Dendritic cell treated with granulocyte-macrophage colony-stimulating factor and Interleukin-4, amounts not matched to agents 40 ng/mL and 50 ng/mL, for 4 days (primary cell): ENCODE measurements at regions not wholly inside any gene's neighbourhood (a gene's known extent, or its start where the extent isn't known, plus 50 kb on each side); places are given as distances from the start of the nearest gene placed in this dataset.

Source experiments
- H3K27ac Mint-ChIP-seq: one replicate; pipeline ENCODE4 v1.8.0; 2022; ENCODE audit warnings: mild to moderate bottlenecking, mixed read lengths
- H3K27me3 Mint-ChIP-seq: one replicate; pipeline ENCODE4 v1.8.0; 2022; ENCODE audit warnings: mild to moderate bottlenecking, mixed read lengths
- H3K36me3 Mint-ChIP-seq: one replicate; pipeline ENCODE4 v1.8.0; 2022; ENCODE audit warnings: low read depth, mixed read lengths
- H3K4me1 Mint-ChIP-seq: one replicate; pipeline ENCODE4 v1.8.0; 2022; ENCODE audit warnings: low read depth, mixed read lengths
- H3K4me3 Mint-ChIP-seq: one replicate; pipeline ENCODE4 v1.8.0; 2022; ENCODE audit warnings: mild to moderate bottlenecking, moderate library complexity, mixed read lengths
- H3K9me3 Mint-ChIP-seq: one replicate; pipeline ENCODE4 v1.8.0; 2022; ENCODE audit warnings: mixed read lengths
- intact Hi-C: fragments of 100-400 bp; cut with micrococcal nuclease; formaldehyde crosslinking; loops from one replicate; pipeline ENCODE4 v1.15.0; 2022

GRCh38 chr6:147135211-147135681 lies 69.0 kb upstream of the STXBP5 start:
- intact Hi-C loops, result no loop called here
- Mint-ChIP-seq H3K36me3 (no peaks in the 10 kb centered on the region), H3K4me3 (no peak overlapping the region), H3K9me3 (no peaks in the 10 kb centered on the region), H3K4me1 (peaks cover 6% of the 10 kb centered on the region), H3K27ac (no peak overlapping the region), H3K27me3 (no peaks in the 10 kb centered on the region)

- Mint-ChIP-seq H3K4me1 (peaks cover 6% of the 10 kb centered on the region), H3K4me3 (no peak overlapping the region), H3K9me3 (no peaks in the 10 kb centered on the region), H3K36me3 (no peaks in the 10 kb centered on the region), H3K27ac (no peak overlapping the region), H3K27me3 (no peaks in the 10 kb centered on the region)
- intact Hi-C loops, result no loop called here
Observed at GRCh38 chr6:147136057-147136456, 68.2 kb upstream of the STXBP5 start.

- Mint-ChIP-seq H3K27me3 (no peaks in the 10 kb centered on the region), H3K36me3 (no peaks in the 10 kb centered on the region)
Observed at GRCh38 chr6:147137986-147138385, 66.2 kb upstream of the STXBP5 start.

GRCh38 chr6:147138835-147139234 lies 65.4 kb upstream of the STXBP5 start:
- intact Hi-C loops, result no loop called here
- Mint-ChIP-seq H3K4me1 (peaks cover 6% of the 10 kb centered on the region), H3K27me3 (no peaks in the 10 kb centered on the region), H3K36me3 (no peaks in the 10 kb centered on the region), H3K27ac (no peak overlapping the region), H3K4me3 (no peak overlapping the region), H3K9me3 (no peaks in the 10 kb centered on the region)

More at GRCh38 chr6:147137986-147138385, 66.2 kb upstream of the STXBP5 start:
- no peaks in the 10 kb centered on the region for H3K9me3 Mint-ChIP-seq
- H3K27ac Mint-ChIP-seq, result no peak overlapping the region
- intact Hi-C loops, result no loop called here
- peaks cover 6% of the 10 kb centered on the region for H3K4me1 Mint-ChIP-seq
- H3K4me3 Mint-ChIP-seq, result no peak overlapping the region

GRCh38 chr6:147141711-147142308 lies 62.4 kb upstream of the STXBP5 start:
- Mint-ChIP-seq H3K36me3 (no peaks in the 10 kb centered on the region), H3K4me1 (no peaks in the 10 kb centered on the region), H3K9me3 (no peaks in the 10 kb centered on the region), H3K27ac (no peak overlapping the region), H3K27me3 (no peaks in the 10 kb centered on the region), H3K4me3 (no peak overlapping the region)
- intact Hi-C loops, result no loop called here

GRCh38 chr6:147142684-147143245 lies 61.5 kb upstream of the STXBP5 start:
- no peaks in the 10 kb centered on the region for H3K4me1 Mint-ChIP-seq
- H3K27ac Mint-ChIP-seq, result no peak overlapping the region
- intact Hi-C loops, result no loop called here
- no peaks in the 10 kb centered on the region for H3K27me3 Mint-ChIP-seq
- no peak overlapping the region for H3K4me3 Mint-ChIP-seq
- H3K36me3 Mint-ChIP-seq, result no peaks in the 10 kb centered on the region
- no peaks in the 10 kb centered on the region for H3K9me3 Mint-ChIP-seq

- Mint-ChIP-seq H3K27me3 (no peaks in the 10 kb centered on the region), H3K36me3 (no peaks in the 10 kb centered on the region), H3K4me1 (no peaks in the 10 kb centered on the region), H3K4me3 (no peak overlapping the region), H3K9me3 (no peaks in the 10 kb centered on the region), H3K27ac (no peak overlapping the region)
- intact Hi-C loops, result no loop called here
Observed at GRCh38 chr6:147149092-147149491, 55.1 kb upstream of the STXBP5 start.

GRCh38 chr6:147149826-147150225 lies 54.4 kb upstream of the STXBP5 start:
- intact Hi-C loops, result no loop called here
- Mint-ChIP-seq H3K36me3 (no peaks in the 10 kb centered on the region), H3K27ac (no peak overlapping the region), H3K9me3 (no peaks in the 10 kb centered on the region), H3K4me3 (no peak overlapping the region), H3K27me3 (no peaks in the 10 kb centered on the region), H3K4me1 (no peaks in the 10 kb centered on the region)

- Mint-ChIP-seq H3K36me3 (no peaks in the 10 kb centered on the region), H3K27ac (no peak overlapping the region), H3K27me3 (no peaks in the 10 kb centered on the region), H3K9me3 (no peaks in the 10 kb centered on the region), H3K4me3 (no peak overlapping the region), H3K4me1 (no peaks in the 10 kb centered on the region)
- intact Hi-C loops, result no loop called here
Observed at GRCh38 chr6:147150293-147150692, 53.9 kb upstream of the STXBP5 start.
